SK-N-SH treated with all-trans-retinoic acid at 6 μM for 48 hours (cell line): ENCODE measurements at regions not wholly inside any gene's neighbourhood (a gene's known extent, or its start where the extent isn't known, plus 50 kb on each side); places are given as distances from the start of the nearest gene placed in this dataset.

Experiments used
- ATAC-seq: fragments of 200-7000 bp; cut with Tn5 transposase; 3 replicates; pipeline ENCODE4 v1.9.1; 2020; ENCODE audit warnings: mild to moderate bottlenecking, moderate library complexity
- ARNTL ChIP-seq: fragments of 450-650 bp; formaldehyde crosslinking; IDR thresholded peaks from 2 replicates; pipeline ENCODE4 v1.5.0; 2020; ENCODE audit warnings: low read depth, mild to moderate bottlenecking, moderate library complexity, borderline replicate concordance
- BACH2 ChIP-seq: fragments of 250-450 bp; sonication (Bioruptor Pico); IDR thresholded peaks from 2 replicates; pipeline ENCODE4 v1.9.0; 2021; ENCODE audit warnings: mild to moderate bottlenecking, borderline replicate concordance
- CSDC2 ChIP-seq: fragments of 250-450 bp; sonication (Bioruptor Pico); IDR thresholded peaks from 2 replicates; pipeline ENCODE4 v1.5.0; 2020; ENCODE audit warnings: mild to moderate bottlenecking, moderate library complexity
- GLIS3 ChIP-seq: fragments of 250-450 bp; sonication (Bioruptor Pico); IDR thresholded peaks from 2 replicates; pipeline ENCODE4 v1.5.0; 2020; ENCODE audit warnings: mild to moderate bottlenecking, moderate library complexity
- ISL1 ChIP-seq: fragments of 250-450 bp; sonication (Bioruptor Pico); IDR thresholded peaks from 2 replicates; pipeline ENCODE4 v2.1.2; 2022; ENCODE audit warnings: mild to moderate bottlenecking, moderate library complexity
- PPARA ChIP-seq: fragments of 250-450 bp; sonication (Bioruptor Pico); IDR thresholded peaks from 2 replicates; pipeline ENCODE4 v1.5.0; 2020; ENCODE audit warnings: mild to moderate bottlenecking, borderline replicate concordance
- RARB ChIP-seq: fragments of 250-450 bp; sonication (Bioruptor Pico); IDR thresholded peaks from 2 replicates; pipeline ENCODE4 v1.8.0; 2021; ENCODE audit warnings: mild to moderate bottlenecking, moderate library complexity
- TOX ChIP-seq: fragments of 250-450 bp; sonication (Bioruptor Pico); IDR thresholded peaks from 2 replicates; pipeline ENCODE4 v1.8.0; 2021; ENCODE audit warnings: mild to moderate bottlenecking, moderate library complexity, borderline replicate concordance
- ZC3H10 ChIP-seq: fragments of 250-450 bp; sonication (Bioruptor Pico); IDR thresholded peaks from 2 replicates; pipeline ENCODE4 v1.5.1; 2021; ENCODE audit warnings: mild to moderate bottlenecking, moderate library complexity
- ZNF565 ChIP-seq: fragments of 450-650 bp; formaldehyde crosslinking; conservative IDR thresholded peaks from 2 replicates; pipeline ENCODE4 v1.5.0; 2020; ENCODE audit warnings: low read depth, mild to moderate bottlenecking, moderate library complexity
- ZNF70 ChIP-seq: fragments of 450-650 bp; formaldehyde crosslinking; IDR thresholded peaks from 2 replicates; pipeline ENCODE4 v1.5.0; 2020; ENCODE audit warnings: mild to moderate bottlenecking, moderate library complexity
- TF ChIP-seq, protein P1 (sequence below): fragments of 250-450 bp; sonication (Bioruptor Pico); IDR thresholded peaks from 2 replicates; pipeline ENCODE4 v1.8.0; 2021; ENCODE audit warnings: low read depth, mild to moderate bottlenecking, moderate library complexity, borderline replicate concordance
- TF ChIP-seq, protein P2 (sequence below): fragments of 250-450 bp; sonication (Bioruptor Pico); IDR thresholded peaks from 2 replicates; pipeline ENCODE4 v1.5.1; 2020; ENCODE audit warnings: low read depth, mild to moderate bottlenecking, moderate library complexity
- TF ChIP-seq, protein P3 (sequence below): fragments of 250-450 bp; sonication (Bioruptor Pico); IDR thresholded peaks from 2 replicates; pipeline ENCODE4 v1.5.0; 2020; ENCODE audit warnings: mild to moderate bottlenecking, moderate library complexity
- TF ChIP-seq, protein P4 (sequence below): fragments of 250-450 bp; sonication (Bioruptor Pico); IDR thresholded peaks from 2 replicates; pipeline ENCODE4 v1.8.0; 2020; ENCODE audit warnings: mild to moderate bottlenecking, moderate library complexity, borderline replicate concordance

DNA sequence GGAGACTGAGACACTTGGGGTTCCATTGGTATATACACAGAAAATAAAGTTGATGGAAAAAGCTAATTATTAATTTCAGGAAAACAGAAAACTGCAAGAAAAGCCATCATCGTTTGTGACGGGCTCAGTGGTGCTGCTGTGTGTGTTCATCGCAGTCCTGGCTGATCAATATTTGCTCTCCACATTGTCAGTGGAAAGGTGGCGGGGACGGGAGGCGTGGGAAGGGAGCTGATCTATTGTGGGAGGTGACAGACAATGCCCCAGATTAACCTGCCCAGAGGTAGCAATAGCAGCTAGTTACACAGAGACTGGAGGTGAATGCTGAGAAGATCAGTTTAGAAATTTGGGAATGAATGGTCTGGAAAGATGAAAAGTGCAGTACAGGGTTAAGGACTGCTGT lies 50.0 kb upstream of the CTDP1 start:
- TF ChIP-seq, protein P1, sequence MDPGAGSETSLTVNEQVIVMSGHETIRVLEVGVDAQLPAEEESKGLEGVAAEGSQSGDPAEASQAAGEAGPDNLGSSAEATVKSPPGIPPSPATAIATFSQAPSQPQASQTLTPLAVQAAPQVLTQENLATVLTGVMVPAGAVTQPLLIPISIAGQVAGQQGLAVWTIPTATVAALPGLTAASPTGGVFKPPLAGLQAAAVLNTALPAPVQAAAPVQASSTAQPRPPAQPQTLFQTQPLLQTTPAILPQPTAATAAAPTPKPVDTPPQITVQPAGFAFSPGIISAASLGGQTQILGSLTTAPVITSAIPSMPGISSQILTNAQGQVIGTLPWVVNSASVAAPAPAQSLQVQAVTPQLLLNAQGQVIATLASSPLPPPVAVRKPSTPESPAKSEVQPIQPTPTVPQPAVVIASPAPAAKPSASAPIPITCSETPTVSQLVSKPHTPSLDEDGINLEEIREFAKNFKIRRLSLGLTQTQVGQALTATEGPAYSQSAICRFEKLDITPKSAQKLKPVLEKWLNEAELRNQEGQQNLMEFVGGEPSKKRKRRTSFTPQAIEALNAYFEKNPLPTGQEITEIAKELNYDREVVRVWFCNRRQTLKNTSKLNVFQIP (CRISPR knock-in tag) = no peak
- TF ChIP-seq ZNF70 (CRISPR knock-in tag) = no peak
- TF ChIP-seq ZC3H10 (CRISPR knock-in tag) = no peak
- TF ChIP-seq, protein P2, sequence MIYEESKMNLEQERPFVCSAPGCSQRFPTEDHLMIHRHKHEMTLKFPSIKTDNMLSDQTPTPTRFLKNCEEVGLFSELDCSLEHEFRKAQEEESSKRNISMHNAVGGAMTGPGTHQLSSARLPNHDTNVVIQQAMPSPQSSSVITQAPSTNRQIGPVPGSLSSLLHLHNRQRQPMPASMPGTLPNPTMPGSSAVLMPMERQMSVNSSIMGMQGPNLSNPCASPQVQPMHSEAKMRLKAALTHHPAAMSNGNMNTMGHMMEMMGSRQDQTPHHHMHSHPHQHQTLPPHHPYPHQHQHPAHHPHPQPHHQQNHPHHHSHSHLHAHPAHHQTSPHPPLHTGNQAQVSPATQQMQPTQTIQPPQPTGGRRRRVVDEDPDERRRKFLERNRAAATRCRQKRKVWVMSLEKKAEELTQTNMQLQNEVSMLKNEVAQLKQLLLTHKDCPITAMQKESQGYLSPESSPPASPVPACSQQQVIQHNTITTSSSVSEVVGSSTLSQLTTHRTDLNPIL (CRISPR knock-in tag) = no peak
- TF ChIP-seq ZNF565 (CRISPR knock-in tag) = no peak
- TF ChIP-seq BACH2 (CRISPR knock-in tag) = no peak
- no peak for TF ChIP-seq PPARA (CRISPR knock-in tag)
- TF ChIP-seq GLIS3 (CRISPR knock-in tag) = no peak
- no peak for TF ChIP-seq RARB (CRISPR knock-in tag)
- TF ChIP-seq ARNTL = no peak
- TF ChIP-seq, protein P3, sequence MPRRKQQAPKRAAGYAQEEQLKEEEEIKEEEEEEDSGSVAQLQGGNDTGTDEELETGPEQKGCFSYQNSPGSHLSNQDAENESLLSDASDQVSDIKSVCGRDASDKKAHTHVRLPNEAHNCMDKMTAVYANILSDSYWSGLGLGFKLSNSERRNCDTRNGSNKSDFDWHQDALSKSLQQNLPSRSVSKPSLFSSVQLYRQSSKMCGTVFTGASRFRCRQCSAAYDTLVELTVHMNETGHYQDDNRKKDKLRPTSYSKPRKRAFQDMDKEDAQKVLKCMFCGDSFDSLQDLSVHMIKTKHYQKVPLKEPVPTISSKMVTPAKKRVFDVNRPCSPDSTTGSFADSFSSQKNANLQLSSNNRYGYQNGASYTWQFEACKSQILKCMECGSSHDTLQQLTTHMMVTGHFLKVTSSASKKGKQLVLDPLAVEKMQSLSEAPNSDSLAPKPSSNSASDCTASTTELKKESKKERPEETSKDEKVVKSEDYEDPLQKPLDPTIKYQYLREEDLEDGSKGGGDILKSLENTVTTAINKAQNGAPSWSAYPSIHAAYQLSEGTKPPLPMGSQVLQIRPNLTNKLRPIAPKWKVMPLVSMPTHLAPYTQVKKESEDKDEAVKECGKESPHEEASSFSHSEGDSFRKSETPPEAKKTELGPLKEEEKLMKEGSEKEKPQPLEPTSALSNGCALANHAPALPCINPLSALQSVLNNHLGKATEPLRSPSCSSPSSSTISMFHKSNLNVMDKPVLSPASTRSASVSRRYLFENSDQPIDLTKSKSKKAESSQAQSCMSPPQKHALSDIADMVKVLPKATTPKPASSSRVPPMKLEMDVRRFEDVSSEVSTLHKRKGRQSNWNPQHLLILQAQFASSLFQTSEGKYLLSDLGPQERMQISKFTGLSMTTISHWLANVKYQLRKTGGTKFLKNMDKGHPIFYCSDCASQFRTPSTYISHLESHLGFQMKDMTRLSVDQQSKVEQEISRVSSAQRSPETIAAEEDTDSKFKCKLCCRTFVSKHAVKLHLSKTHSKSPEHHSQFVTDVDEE (CRISPR knock-in tag) = no peak
- no peak for TF ChIP-seq TOX (CRISPR knock-in tag)
- TF ChIP-seq, protein P4, sequence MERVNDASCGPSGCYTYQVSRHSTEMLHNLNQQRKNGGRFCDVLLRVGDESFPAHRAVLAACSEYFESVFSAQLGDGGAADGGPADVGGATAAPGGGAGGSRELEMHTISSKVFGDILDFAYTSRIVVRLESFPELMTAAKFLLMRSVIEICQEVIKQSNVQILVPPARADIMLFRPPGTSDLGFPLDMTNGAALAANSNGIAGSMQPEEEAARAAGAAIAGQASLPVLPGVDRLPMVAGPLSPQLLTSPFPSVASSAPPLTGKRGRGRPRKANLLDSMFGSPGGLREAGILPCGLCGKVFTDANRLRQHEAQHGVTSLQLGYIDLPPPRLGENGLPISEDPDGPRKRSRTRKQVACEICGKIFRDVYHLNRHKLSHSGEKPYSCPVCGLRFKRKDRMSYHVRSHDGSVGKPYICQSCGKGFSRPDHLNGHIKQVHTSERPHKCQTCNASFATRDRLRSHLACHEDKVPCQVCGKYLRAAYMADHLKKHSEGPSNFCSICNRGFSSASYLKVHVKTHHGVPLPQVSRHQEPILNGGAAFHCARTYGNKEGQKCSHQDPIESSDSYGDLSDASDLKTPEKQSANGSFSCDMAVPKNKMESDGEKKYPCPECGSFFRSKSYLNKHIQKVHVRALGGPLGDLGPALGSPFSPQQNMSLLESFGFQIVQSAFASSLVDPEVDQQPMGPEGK (CRISPR knock-in tag) = no peak
- no peak for TF ChIP-seq ISL1
- TF ChIP-seq CSDC2 (CRISPR knock-in tag) = no peak

More for the DNA sequence above, 50.0 kb upstream of the CTDP1 start:
- no peak for ATAC-seq
